CD8-positive, alpha-beta memory T cell (primary cell): ENCODE measurements at regions not wholly inside any gene's neighbourhood (a gene's known extent, or its start where the extent isn't known, plus 50 kb on each side); places are given as distances from the start of the nearest gene placed in this dataset.
"Not testable (repeated sequence)": the region's sequence is repeated elsewhere in the genome, so short reads cannot be mapped to it uniquely, and the experiment has no call there.

Experiments used
- CTCF ChIA-PET: fragments of 350-600 bp; sonication (Branson Sonifier 250); formaldehyde crosslinking; loops from one replicate; lab custom pipeline; 2021; ENCODE audit warnings: antibody characterized with exemption; lab: Charles Lee
- POLR2A ChIA-PET: fragments of 350-600 bp; sonication (Branson Sonifier 250); formaldehyde crosslinking; loops from one replicate; lab custom pipeline; 2021; ENCODE audit warnings: antibody characterized with exemption; lab: Charles Lee
- DNase-seq, 5 donors: peaks; one replicate each; pipeline versions ENCODE4 v3.0.0 to v3.0.0-alpha.2; 2020 to 2022; ENCODE audit warnings: mixed read lengths in 1 of 5
- H3K27ac ChIP-seq: one replicate; pipeline ENCODE4 v1.7.0; 2013; ENCODE audit warnings: low read depth, mild to moderate bottlenecking, low read length, moderate library complexity
- H3K27me3 ChIP-seq: 2 replicates; pipeline ENCODE4 v1.7.0; 2013; ENCODE audit warnings: low read length, mild to moderate bottlenecking; ENCODE audit not compliant: insufficient read depth, poor library complexity, severe bottlenecking
- H3K36me3 ChIP-seq: 2 replicates; pipeline ENCODE4 v1.7.0; 2013; ENCODE audit warnings: mild to moderate bottlenecking, low read length, moderate library complexity; ENCODE audit not compliant: insufficient read depth
- H3K4me1 ChIP-seq: 2 replicates; pipeline ENCODE4 v1.7.0; 2013; ENCODE audit warnings: mild to moderate bottlenecking, low read length, moderate library complexity; ENCODE audit not compliant: insufficient read depth
- H3K4me3 ChIP-seq: 2 replicates; pipeline ENCODE4 v1.7.0; 2013; ENCODE audit warnings: mild to moderate bottlenecking, low read length
- H3K9me3 ChIP-seq: 2 replicates; pipeline ENCODE4 v1.7.0; 2013; ENCODE audit warnings: mild to moderate bottlenecking, low read length
- H3K27ac Mint-ChIP-seq, 8 donors: one replicate each; pipeline ENCODE4 v1.8.0; 2020 to 2021; ENCODE audit warnings: mixed read lengths in 8 of 8, mild to moderate bottlenecking in 6 of 8, inconsistent platforms in 3 of 8, moderate library complexity in 3 of 8
- H3K27me3 Mint-ChIP-seq, 2 donors: one replicate each; pipeline ENCODE4 v1.8.0; 2020 to 2021; ENCODE audit warnings: mixed read lengths in 2 of 2, mild to moderate bottlenecking in 1 of 2, moderate library complexity in 1 of 2
- H3K36me3 Mint-ChIP-seq, 3 donors: one replicate each; pipeline ENCODE4 v1.8.0; 2020 to 2021; ENCODE audit warnings: mixed read lengths in 3 of 3, inconsistent platforms in 1 of 3, mild to moderate bottlenecking in 1 of 3
- H3K4me1 Mint-ChIP-seq, 3 donors: one replicate each; pipeline ENCODE4 v1.8.0; 2020 to 2021; ENCODE audit warnings: mixed read lengths in 3 of 3, inconsistent platforms in 1 of 3, mild to moderate bottlenecking in 1 of 3
- H3K4me3 Mint-ChIP-seq, 7 donors: one replicate each; pipeline ENCODE4 v1.8.0; 2020 to 2021; ENCODE audit warnings: mixed read lengths in 7 of 7, mild to moderate bottlenecking in 6 of 7, moderate library complexity in 4 of 7, inconsistent platforms in 2 of 7
- H3K9me3 Mint-ChIP-seq, 5 donors: one replicate each; pipeline ENCODE4 v1.8.0; 2020 to 2022; ENCODE audit warnings: mixed read lengths in 5 of 5, mild to moderate bottlenecking in 3 of 5, moderate library complexity in 2 of 5, inconsistent platforms in 1 of 5

GRCh38 chr2:179321034-179321433 lies 56.4 kb upstream of the SESTD1 start:
- POLR2A ChIA-PET, H3K4me1 Mint-ChIP-seq, H3K9me3 ChIP-seq, DNase-seq, CTCF ChIA-PET, H3K27me3 Mint-ChIP-seq, H3K27me3 ChIP-seq, H3K4me3 Mint-ChIP-seq, H3K4me3 ChIP-seq, H3K4me1 ChIP-seq, H3K36me3 Mint-ChIP-seq, H3K36me3 ChIP-seq, H3K9me3 Mint-ChIP-seq, H3K27ac Mint-ChIP-seq, H3K27ac ChIP-seq: not testable (repeated sequence)

GRCh38 chr2:179314729-179315128 lies 50.1 kb upstream of the SESTD1 start:
- H3K4me3 Mint-ChIP-seq, CTCF ChIA-PET, H3K27ac ChIP-seq, H3K36me3 Mint-ChIP-seq, DNase-seq, POLR2A ChIA-PET, H3K27me3 Mint-ChIP-seq, H3K27me3 ChIP-seq, H3K4me1 Mint-ChIP-seq, H3K9me3 Mint-ChIP-seq, H3K4me3 ChIP-seq, H3K9me3 ChIP-seq, H3K27ac Mint-ChIP-seq, H3K4me1 ChIP-seq, H3K36me3 ChIP-seq: not testable (repeated sequence)
